ENCODE measurements at regions not wholly inside any gene's neighbourhood (a gene's known extent, or its start where the extent isn't known, plus 50 kb on each side); places are given as distances from the start of the nearest gene placed in this dataset.
"Not testable (repeated sequence)": the region's sequence is repeated elsewhere in the genome, so short reads cannot be mapped to it uniquely, and the experiment has no call there.

DNA sequence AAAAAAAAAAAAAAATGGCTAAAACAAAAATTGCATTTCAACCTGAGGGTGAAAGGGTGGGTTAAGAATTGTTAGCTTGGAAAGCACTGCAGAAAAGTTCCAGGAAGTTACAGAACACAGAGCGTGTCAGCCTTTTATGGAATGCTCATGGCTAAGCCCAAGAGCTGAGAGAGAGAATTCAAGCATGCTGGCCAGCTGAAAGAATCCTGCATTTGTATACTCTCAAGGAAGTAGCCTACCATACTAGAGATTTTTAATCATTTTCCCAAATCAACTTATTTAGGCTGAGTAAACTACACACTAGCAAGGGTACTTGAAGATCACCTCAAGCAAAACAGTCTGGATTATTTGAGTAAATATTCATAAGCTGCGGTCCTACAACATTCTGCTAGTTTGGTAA is 153.9 kb downstream of the KCNJ2 start:
- no peak for DNase-seq

DNA sequence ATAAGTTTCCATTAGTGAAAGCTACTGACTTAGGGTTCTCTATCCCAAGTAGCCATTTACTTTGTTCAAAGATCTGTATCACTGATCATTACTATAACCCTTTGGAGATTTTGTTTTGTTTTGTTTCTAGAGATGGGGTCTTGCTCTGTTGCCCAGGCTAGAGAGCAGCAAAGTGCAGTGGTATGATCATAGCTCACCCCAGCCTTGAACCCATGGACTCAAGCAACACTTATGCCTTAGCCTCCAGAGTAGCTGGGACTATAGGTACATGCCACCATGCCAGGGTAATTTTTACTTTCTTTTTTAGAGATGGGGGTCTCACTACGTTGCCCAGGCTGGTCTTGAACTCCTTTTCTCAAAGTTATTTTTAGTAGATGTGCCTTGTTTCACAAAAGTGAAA is 154.7 kb downstream of the KCNJ2 start:
- no peak for DNase-seq

DNA sequence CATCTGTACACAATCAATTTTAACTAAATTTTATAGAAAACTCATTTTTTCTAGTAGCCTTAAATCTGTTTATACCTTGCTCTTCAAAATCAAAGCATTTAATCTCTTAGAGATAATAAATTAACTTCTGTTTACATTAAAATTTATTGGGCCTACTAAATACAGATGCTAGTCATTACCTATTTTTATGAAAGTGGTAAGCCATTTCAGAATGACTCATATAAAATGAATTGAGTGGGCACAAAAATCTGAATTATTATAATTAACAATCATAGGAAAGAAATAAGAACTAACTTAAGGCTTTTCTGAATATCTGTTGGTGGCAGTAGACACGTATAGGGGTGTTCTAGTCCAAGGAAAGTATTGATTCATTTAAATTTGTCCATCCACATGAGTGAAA is 157.9 kb downstream of the KCNJ2 start:
- no peak for DNase-seq

DNA sequence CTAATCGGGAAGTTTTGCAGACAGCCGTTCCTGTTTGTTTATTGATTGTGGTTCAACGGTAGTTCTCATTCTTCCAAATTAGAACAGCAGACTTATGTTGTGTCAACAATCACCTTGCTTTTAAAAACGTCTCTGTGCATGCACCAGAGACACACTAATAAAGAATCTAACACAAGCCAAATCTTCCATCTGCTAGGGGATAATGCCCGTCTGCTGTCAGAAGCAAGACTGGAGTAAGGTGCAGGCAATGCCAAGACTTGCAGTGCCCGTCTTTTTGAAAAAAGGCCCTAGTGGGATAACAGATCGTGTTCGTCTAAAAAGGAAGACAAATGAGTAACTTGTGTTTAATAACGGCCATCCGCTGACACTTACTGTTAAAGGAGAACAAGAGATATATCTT is 158.4 kb downstream of the KCNJ2 start:
- no peak for DNase-seq

DNA sequence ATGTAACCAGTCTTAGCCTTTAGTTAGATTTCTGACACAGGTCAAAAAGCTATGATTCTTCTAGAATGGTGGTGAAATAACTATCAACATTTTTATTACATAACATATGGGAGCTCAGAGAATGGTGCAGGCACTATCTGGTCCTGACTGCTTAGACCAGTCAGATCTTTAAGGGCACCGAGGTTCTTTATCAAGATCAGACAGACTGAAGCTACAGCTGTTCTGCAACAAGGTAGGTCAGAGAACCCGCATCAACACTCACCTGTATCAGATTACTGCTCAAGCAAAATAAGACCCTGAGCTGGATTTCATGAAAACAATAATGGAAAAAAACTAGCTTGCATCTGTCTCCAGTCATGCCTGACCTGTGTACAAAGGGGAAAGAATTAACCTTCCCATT is 160.4 kb downstream of the KCNJ2 start:
- no peak for DNase-seq

DNA sequence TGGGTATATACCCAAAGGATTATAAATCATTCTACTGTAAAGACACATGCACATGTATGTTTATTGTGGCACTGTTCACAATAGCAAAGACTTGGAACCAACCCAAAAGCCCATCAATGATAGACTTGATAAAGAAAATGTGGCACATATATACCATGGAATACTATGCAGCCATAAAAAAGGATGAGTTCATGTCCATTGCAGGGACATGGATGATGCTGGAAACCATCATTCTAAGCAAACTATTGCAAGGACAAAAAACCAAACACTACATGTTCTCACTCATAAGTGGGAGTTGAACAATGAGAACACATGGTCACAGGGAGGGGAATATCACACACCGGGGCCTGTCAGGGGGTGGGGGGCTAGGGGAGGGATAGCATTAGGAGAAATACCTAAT is 161.7 kb downstream of the KCNJ2 start:
- DNase-seq: not testable (repeated sequence)

DNA sequence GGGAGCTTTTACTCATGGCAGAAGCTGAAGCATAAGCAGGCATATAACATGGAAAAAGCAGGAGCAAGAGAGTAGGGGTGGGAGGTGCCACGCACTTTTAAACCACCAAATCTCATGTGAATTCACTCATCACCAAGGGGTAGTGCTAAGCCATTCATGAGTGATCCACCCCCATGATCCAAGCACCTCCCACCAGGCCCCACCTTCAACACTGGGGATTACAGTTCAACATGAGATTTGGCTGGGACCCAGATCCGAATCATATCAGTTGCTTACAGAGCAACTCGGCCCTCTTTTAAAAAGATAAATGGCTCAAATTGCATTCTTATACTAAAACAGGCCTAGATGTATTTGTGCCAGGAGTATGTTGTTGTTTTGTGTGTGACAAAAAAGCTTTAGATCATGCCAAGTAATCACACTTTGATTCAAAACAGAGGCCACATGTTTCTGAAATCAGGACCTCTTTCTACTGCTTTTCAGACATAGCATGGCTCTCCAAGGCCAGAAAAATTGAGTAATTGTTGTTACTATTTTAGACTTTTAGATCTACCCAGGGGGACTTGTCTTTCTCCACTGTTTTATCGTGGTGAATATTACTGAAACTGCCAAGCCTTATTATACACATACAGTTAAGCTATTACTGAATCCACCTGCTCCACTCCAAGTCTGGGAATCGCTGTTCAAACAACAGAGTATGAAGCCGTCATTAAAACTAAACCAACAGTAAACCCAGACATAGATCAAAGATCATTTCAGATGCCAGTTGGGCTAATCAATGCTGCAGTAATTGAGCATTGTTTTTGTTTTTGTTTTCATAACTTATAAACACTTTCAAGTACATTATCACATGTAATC is 163.3 kb downstream of the KCNJ2 start:
- DNase-seq: no peak

DNA sequence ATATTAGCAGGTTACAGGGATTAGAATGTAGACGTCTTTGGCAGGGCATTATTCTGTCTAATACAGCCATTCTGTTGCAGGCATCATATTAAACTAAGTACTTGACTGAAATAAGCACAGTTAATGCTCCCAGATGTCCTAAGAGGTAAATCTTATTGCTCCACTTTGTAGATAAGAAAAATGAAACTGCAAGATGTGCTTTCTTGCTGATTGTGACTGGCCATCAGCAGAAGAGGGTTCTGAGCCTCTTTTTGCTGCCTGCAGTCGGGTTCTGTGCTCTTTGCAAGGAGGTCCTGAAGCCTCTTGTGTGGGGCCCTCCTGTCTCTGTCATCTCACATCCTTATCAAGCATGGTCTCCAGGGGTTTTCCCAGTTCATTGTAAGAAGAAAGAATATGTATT is 167.1 kb downstream of the KCNJ2 start:
- DNase-seq: no peak

DNA sequence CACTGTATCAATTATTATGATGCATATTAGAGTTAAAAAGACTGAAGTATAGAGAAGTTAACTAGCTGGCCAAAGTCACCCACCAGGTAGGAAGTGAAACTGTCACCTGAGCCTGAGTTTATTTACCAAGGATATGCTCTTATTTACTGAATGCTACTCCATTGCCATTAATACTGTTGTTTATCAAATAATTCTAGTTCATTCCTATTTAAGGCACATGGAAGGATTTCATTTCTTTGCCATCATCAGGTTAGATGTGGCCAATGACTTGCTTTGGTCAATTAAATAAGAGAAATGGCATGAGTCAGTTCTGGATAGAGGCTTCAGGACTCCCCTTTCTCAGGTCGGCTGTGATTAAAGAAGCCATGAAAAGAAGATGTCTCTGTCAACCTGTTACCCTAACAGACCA is 169.6 kb downstream of the KCNJ2 start:
- DNase-seq: no peak

DNA sequence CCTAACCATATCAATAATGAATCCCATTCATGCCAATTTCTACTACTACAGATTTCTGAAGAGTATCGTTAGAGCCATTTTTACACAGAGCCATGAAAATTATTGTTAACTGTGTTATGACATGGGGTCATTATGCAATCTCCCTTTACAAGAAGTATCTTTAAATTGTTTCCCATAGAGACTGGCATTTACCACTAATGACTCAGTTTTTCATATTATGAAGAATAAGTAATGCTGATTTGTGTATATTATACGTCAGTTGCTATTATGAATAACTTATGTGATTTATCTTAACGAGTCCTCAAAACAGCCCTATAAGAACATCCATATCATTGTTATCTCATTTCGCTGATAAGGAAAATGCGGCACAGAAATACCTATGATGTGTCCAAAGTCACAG is 173.8 kb downstream of the KCNJ2 start:
- no peak for DNase-seq

DNA sequence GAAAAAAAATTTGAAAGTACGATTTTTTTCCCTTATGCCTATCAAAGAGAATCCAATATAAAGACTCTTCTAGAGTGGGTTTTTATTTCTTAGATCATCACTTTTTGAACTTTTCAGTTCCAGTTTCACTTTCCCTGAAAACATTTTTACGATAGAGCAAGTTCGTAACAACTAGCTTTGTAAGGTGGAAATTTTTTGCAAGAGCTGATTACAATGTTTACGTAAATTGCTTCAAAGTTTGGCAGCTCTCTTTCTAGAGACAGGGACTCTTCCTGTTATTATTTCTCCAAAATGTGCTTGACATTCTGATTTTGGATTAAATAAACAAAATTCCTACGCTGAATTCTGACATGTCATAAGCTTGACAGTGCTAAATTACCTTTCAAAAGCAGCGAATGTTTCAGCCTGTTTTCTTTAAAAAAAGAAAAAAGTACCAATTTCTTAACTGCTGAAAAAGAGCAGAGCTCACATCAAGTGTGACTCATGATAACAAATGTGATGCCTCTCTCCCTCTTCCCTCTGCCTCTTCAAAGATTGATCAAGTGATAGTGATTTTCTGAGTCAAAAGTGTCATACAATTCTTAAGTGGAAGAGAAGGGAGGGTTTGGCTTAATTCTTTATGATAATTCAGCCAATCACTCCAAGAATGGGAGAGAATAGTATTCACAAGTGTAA is 175.2 kb downstream of the KCNJ2 start:
- no peak for DNase-seq

DNA sequence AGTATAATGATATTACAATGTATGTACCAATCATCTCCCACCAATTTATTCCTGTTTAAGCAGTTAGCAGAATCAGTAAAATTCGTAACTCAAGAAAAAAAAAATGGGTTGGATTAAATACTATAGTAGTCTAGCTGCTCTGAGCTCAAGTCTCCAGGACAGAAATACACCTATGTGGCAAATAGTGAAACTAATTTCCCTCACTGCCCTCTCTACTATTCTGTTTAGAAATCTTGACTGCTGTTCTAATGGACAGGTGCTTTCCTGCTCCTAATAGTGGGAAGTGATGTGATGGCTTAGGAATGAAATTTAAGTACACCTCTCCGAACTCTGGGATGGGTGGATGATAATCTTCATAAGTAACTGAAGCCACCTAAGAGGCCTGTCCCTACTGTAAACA is 175.7 kb downstream of the KCNJ2 start:
- no peak for DNase-seq

DNA sequence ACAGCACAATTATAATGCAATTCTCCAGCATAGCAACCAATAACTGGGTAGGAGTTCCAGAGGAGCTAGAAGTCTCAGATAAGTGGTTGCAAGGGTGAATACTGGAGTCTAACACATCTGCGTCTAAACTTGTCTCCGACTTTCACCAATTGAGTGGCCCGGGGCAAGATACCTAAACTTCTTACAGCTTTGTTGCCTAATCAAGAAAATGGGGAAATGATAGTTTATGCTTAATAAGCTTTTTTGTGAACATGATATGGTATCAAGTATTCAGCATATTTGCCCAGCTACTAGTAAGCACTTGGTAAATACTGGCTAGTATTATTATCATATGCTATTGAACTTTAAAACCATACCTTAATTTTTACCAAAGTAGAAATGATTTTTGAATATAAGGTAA is 183.5 kb downstream of the KCNJ2 start:
- DNase-seq: no peak

DNA sequence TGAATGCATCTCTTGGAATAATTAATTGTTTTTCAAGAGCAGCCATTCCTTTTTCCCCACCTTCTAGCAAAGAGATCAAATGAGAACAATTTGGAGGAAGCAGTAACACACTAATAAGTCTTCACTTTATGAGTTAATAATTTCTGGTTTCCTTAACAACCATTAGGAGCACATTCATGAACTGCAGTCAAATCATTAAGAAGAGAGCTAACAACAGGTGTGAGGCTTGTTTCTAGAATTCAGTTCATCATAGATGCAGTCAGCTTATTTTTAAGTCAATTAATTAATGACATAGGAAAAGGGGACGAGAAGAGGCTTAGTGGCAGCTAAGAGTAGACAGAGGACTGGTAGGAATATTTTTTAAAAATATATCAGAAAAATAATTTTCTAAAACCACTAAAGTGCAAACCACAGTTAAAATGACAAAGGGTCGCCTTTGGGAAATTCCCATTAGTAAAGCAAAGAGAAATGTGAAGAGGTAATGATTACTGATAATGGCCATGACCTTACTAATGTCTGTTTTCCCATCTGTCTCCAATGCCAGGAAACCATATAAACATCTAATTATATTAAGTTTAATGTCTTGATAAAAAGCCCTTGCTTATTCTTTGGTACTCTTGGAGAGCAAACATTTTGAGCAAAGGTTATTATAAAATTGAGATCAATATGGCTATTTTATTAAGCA is 184.2 kb downstream of the KCNJ2 start:
- no peak for DNase-seq

DNA sequence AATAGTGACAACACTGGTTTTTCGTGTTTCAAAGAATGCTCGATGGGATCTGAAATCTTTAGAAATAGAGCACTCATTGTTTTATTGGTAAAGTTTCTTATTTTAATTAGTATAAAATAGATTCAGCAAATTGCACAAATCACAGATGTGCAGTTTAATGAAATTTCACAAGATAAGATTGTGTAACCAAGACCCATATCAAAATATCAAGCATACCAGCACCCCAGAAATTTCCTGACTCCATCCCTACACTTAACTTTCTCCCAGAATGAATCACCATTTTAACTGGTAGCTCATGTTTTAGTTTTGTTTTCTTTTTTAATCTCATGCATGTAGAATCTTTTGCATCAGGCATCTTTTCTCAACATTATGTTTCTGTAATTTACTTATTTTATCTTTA is 185.9 kb downstream of the KCNJ2 start:
- DNase-seq: no peak

DNA sequence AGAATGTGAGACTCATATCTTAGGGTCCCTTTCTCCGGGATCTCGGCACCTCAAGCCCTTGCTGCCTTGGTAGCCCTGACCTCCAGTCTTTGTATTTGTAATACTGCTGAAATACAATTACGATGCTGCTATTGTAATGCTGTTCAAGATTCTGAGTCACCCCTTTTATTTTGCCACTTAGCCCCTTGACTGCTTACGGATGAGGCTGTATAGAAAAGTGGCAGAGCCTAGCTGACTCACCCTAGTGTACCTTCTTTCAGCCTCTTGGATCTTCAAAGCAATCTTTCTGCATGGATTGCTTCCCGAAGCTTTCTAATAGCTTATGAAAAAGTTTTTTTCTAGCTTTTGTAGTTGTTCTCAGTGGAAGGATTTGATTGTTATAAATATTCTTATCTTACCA is 187.9 kb downstream of the KCNJ2 start:
- DNase-seq: no peak

DNA sequence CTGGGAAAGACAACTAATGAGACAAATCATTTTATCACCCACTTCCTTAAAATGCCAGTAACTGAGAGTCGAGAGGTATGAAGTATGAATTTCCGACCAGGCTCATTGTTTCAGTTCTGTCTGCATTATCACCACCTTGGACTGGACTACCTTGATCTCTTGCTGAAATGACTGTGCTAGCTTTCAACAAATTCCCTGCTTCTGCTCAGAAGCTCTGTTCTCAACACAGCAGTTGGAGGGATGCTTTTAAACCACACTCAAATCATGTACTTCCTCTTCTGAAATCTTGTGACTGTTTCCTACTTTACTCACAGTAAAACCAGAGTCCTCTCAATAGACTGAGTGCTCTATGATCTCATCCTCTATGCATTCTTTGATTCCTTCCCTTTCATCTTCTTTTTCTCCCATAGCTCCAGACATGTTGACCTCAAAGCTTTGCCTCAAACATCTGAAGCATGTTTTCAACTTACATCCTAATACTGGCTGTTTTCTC is 195.8 kb downstream of the KCNJ2 start:
- no peak for DNase-seq

DNA sequence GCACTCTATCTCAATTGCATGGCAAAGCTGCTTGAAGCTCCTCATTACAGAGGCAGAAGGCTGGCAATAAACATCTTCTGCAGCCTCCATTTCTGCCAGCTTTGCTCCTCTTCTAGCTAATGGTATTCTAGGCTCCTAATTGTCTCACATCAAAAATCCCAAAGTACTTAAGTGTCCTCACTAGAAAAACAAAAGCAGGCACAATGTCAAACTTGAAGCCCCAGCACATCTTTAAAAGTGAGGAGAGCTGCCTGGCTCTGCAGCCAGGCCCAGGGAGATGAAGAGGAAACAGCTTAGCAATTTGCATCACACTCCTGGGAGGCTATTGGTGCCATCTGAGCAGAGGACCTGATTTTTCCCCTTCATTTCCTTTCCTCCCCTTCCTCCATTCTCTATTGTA is 197.1 kb downstream of the KCNJ2 start:
- DNase-seq: no peak

DNA sequence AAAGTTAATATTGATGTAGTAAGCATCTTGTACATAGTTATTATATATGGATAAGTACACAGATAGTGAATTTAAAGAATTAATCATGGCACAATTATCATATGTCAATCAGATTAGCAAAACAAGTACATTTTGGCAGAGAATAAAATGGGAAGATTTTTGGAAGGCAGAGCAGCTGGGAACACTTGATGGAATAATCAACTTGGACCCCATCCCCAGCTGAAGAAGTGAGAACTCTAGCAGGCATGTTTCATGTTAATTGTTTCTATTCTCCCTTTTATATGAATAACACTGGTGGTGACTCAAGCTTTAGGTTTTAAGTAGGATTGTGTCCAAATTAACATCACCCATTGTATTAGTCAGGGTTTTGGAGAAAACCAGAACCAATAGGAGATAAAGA is 198.7 kb downstream of the KCNJ2 start:
- no peak for DNase-seq

DNA sequence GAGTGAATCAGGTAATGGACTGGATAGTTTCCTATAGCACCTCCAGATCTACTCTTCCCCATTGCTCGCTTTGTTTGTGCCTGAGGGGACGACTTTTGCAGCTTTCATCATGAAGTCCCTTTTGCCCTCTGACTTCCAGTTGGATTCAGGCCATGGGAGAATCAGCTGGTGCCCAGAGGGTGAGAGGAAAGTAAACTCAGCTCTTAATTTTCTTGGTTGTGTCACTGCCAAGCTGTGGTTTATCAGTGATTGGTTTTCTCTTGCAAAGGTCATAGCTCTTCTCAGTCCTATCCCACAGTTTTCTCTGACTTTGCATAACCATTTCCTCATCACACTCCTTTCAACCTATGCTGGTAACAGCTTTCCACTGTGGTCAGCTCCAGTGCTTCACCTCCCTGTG is 200.1 kb downstream of the KCNJ2 start:
- DNase-seq: no peak

DNA sequence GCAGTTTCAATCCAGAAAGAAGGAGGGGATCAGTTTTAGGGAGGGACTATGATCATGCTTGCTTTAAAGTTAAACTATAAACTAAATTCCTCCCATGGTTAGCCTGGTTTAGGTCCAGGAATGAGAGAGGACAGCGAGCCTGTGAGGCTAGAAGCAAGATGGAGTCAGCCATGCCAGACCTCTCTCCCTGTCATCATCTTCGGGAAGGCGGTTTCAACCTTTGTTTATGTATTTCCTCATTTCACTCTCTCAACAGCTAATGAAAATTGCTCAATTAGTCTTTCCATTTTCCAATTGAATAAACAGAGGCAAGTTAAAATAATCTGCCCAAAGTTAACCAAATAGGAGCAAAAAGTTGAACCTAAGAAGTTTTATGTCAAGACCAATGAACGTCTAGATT is 201.5 kb downstream of the KCNJ2 start:
- DNase-seq: no peak

DNA sequence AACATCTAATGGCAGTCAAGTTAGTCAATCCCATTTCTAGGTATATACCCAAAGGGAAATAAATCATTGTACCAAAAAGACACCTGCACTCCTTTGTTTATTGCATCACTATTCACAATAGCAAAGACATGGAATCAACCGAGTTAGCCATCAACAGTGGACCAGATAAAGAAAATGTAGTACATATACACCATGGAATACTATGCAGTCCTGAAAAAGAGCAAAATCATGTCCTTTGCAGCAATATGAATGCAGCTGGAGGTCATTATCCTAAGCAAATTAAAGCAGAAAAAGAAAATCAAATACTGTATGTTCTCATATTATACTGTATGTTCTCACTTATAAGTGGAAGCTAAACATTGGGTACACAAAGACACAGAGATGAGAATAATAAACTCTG is 204.0 kb downstream of the KCNJ2 start:
- no peak for DNase-seq

DNA sequence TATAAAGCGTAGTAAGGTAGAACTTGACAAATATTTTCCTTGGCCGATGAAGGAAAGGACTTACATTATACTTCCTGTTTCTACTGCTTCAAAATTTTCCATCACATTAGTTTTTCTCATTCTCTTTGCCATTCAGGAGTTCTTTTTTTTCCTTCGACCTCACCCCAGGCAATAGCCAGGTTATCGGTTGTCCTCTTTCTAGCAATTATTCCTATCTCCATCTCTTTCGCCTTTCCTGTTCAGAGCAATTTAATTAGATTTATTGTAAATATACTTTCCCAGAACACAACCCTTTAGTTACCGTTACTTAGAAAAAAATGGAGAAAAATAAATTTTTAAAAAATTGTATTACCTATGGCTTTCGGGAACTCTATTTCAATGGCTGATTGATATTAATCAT is 205.2 kb downstream of the KCNJ2 start:
- DNase-seq: no peak

DNA sequence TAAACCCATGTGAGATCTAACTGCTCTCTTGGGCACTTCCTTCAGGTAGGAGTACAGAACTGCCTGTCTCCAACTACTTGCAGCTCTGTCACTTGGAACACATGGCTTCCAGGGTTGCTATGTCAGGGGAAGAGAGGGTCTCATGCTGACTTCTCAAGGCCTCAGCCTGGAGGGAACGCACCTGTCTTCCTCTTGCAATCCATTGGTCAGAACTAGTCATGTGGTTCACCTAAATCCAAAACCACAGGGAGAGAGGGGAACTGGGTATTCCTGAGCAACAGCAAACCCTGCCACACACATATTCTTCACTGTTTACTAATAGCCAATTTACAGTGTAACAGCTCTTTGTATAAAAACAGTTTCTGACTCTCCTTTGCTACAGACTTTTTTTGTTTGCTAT is 206.1 kb downstream of the KCNJ2 start:
- DNase-seq: no peak

All from right kidney (tissue), 1 donor.